MM.1S (cell line): ENCODE measurements at regions not wholly inside any gene's neighbourhood (a gene's known extent, or its start where the extent isn't known, plus 50 kb on each side); places are given as distances from the start of the nearest gene placed in this dataset.

Source experiments
- CTCF ChIP-seq: fragments of 300-600 bp; sonication (generic); IDR thresholded peaks from 2 replicates; pipeline ENCODE4 v1.5.1; 2016; ENCODE audit warnings: antibody characterized with exemption, low read length, mixed read lengths
- EZH2 ChIP-seq: fragments of 300-600 bp; sonication (generic); optimal IDR thresholded peaks from 2 replicates; pipeline ENCODE3; 2017; ENCODE audit warnings: low read depth, mild to moderate bottlenecking, antibody characterized with exemption, low read length, mixed read lengths
- EZH2phosphoT487 ChIP-seq: fragments of 300-600 bp; sonication (generic); IDR thresholded peaks from 2 replicates; pipeline ENCODE4 v1.6.1; 2018; ENCODE audit warnings: antibody characterized with exemption, low read length

- TF ChIP-seq CTCF (no peak), EZH2 (no peak), EZH2phosphoT487 (no peak)
These were observed 225.4 kb upstream of the ZWINT start for GRCh38 chr10:56586461-56586891.
